ENCODE measurements at regions not wholly inside any gene's neighbourhood (a gene's known extent, or its start where the extent isn't known, plus 50 kb on each side); places are given as distances from the start of the nearest gene placed in this dataset.

DNA sequence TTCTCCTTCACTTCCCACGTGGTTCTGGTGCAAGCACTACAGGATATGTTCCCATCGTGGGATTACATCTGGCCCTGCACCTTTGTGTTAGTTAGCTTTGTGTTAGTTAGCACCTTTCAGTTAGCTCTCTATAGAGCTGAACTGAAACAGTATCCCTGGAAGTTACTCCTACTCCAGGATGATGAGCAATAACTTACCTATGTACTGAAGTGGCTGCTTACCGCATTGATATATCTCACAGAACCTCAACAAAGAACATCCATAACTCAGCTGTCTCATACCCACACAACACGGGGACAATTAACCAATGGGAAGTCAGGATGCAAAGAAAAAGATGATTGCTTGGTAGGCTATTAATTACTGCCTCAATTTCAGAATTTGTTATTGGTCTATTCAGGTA is 146.6 kb downstream of the ASCL4 start:
- H4K20me1 ChIP-seq (ENCODE audit: insufficient read depth): no peaks in the 10 kb centered on the region
- ChIA-PET POLR2A (no interaction called here), CTCF (no interaction called here), RAD21 (ENCODE audit: low non-redundant PET in 1 of 2, low total read pairs in 2 of 2, uncharacterized antibody in 2 of 2, unreplicated experiment in 2 of 2) (no interaction called here)
- no peak for TF ChIP-seq ZNF274 (IDR thresholded peaks at IDR 0.05; ENCODE audit: low read depth, low read length)
- no peak for TF ChIP-seq CBX3 (IDR thresholded peaks at IDR 0.05; ENCODE audit: low read depth)
- no peak for TF ChIP-seq SRF (IDR thresholded peaks at IDR 0.05; ENCODE audit: low read depth)
- no peak for ATAC-seq
- DNase-seq (ENCODE audit: low read depth, low spot score): no peak
- no peaks in the 10 kb centered on the region for H3K36me3 ChIP-seq (ENCODE audit: control insufficient read depth in 1 of 2, insufficient read depth in 2 of 2, low read length in 2 of 2)
- no TSS peak for BruUV-seq (replicated peaks)
- H3K4me3 ChIP-seq (replicated peaks in 1 of 2; ENCODE audit: low read depth in 1 of 2, low read length in 2 of 2): no peak overlapping the region
- H3K9me3 ChIP-seq (ENCODE audit: control insufficient read depth in 1 of 2, insufficient read depth in 1 of 2, low read depth in 1 of 2, low read length in 2 of 2): no peaks in the 10 kb centered on the region
- no peak overlapping the region for H2AFZ ChIP-seq (ENCODE audit: low read depth, low read length, poor library complexity, severe bottlenecking)
- no peaks in the 10 kb centered on the region for H3K9me2 ChIP-seq (ENCODE audit: insufficient read depth)
- no peaks in the 10 kb centered on the region for H3K79me2 ChIP-seq (ENCODE audit: insufficient read depth, low read length)
- no peak overlapping the region for H3K9ac ChIP-seq (ENCODE audit: low read length)
- intact Hi-C loops (cut with micrococcal nuclease): no loop called here
- H3K27ac ChIP-seq (ENCODE audit: low read depth, low read length): no peak overlapping the region
- H3K4me1 ChIP-seq (ENCODE audit: control insufficient read depth in 1 of 2, insufficient read depth in 2 of 2, low read length in 2 of 2): no peaks in the 10 kb centered on the region
- no peak overlapping the region for H3K4me2 ChIP-seq (ENCODE audit: low read length)
- H3K27me3 ChIP-seq (ENCODE audit: insufficient read depth, low read length): peaks cover 36% of the 10 kb centered on the region

DNA sequence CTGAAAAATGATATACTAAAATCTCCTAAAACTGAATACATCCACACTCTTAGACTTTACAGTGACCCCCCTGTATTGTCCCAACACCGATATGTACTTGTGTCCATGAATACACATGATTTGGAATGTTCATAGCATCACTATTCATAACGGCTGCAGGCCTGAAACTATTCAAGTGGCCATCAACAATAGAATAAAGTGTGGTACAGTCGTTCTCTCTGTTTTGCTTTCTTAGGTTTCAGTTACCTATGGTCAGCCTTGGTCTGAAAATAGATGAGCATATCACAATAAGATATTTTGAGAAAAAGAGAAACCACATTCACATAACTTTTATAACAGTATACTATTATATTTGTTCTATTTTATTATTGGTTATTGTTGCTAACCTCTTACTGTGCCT is 150.6 kb downstream of the ASCL4 start:
- POLR2A ChIA-PET: no interaction called here
- TF ChIP-seq CEBPB (IDR thresholded peaks at IDR 0.05; ENCODE audit: low read depth) (no peak), EZH2phosphoT487 (IDR thresholded peaks at IDR 0.05; ENCODE audit: borderline replicate concordance) (no peak), EZH2 (IDR thresholded peaks at IDR 0.05) (no peak)
- Histone ChIP-seq H3K4me2 (ENCODE audit: low read length) (no peak overlapping the region), H3K36me3 (ENCODE audit: control insufficient read depth in 1 of 2, insufficient read depth in 2 of 2, low read length in 2 of 2) (no peaks in the 10 kb centered on the region), H3K9me2 (ENCODE audit: insufficient read depth) (no peaks in the 10 kb centered on the region), H3K4me3 (replicated peaks in 1 of 2; ENCODE audit: low read depth in 1 of 2, low read length in 2 of 2) (no peak overlapping the region), H3K4me1 (ENCODE audit: control insufficient read depth in 1 of 2, insufficient read depth in 2 of 2, low read length in 2 of 2) (peaks cover 0 to 3% of the 10 kb centered on the region in 2 experiments; a peak in 1 of 4 replicates), H3K27ac (ENCODE audit: low read depth, low read length) (no peak overlapping the region), H2AFZ (ENCODE audit: low read depth, low read length, poor library complexity, severe bottlenecking) (no peak overlapping the region), H4K20me1 (ENCODE audit: insufficient read depth) (no peaks in the 10 kb centered on the region), H3K9ac (ENCODE audit: low read length) (no peak overlapping the region), H3K9me3 (ENCODE audit: control insufficient read depth in 1 of 2, insufficient read depth in 1 of 2, low read depth in 1 of 2, low read length in 2 of 2) (no peaks in the 10 kb centered on the region), H3K79me2 (ENCODE audit: insufficient read depth, low read length) (no peaks in the 10 kb centered on the region), H3K27me3 (ENCODE audit: insufficient read depth, low read length) (peaks cover 35% of the 10 kb centered on the region)
- intact Hi-C loops (cut with micrococcal nuclease): no loop called here
- DNase-seq (ENCODE audit: low read depth, low spot score): no peak
- no peak for ATAC-seq
- CTCF ChIA-PET: no interaction called here
- no TSS peak for BruUV-seq (replicated peaks)
- RAD21 ChIA-PET (ENCODE audit: low non-redundant PET in 1 of 2, low total read pairs in 2 of 2, uncharacterized antibody in 2 of 2, unreplicated experiment in 2 of 2): no interaction called here

Measured in HCT116 (cell line).